Smooth muscle cell (in vitro differentiated cells): ENCODE measurements at regions not wholly inside any gene's neighbourhood (a gene's known extent, or its start where the extent isn't known, plus 50 kb on each side); places are given as distances from the start of the nearest gene placed in this dataset.

Experiments used
- DNase-seq: peaks from one replicate; lab custom pipeline; 2025; ENCODE audit not compliant: unreplicated experiment; lab: John Stamatoyannopoulos, UW
- H2AFZ ChIP-seq: fragments of 200-600 bp; sonication (generic); 2 replicates; pipeline ENCODE4 v1.6.0; 2016; ENCODE audit warnings: antibody characterized with exemption, low read depth, mild to moderate bottlenecking
- H3F3A ChIP-seq: fragments of 200-600 bp; sonication (generic); 2 replicates; pipeline ENCODE4 v1.6.0; 2017; ENCODE audit warnings: antibody characterized with exemption, low read depth
- H3K27ac ChIP-seq: fragments of 200-600 bp; sonication (generic); 2 replicates; pipeline ENCODE4 v1.5.1; 2016; ENCODE audit warnings: low read depth, mild to moderate bottlenecking
- H3K27me3 ChIP-seq: fragments of 200-600 bp; sonication (generic); 2 replicates; pipeline ENCODE4 v1.6.1; 2016; ENCODE audit warnings: low read depth, mild to moderate bottlenecking
- H3K36me3 ChIP-seq: fragments of 200-600 bp; sonication (generic); 2 replicates; pipeline ENCODE4 v1.5.1; 2016; ENCODE audit warnings: low read depth
- H3K4me1 ChIP-seq: fragments of 200-600 bp; sonication (generic); 2 replicates; pipeline ENCODE4 v1.5.1; 2016; ENCODE audit warnings: low read depth
- H3K4me2 ChIP-seq: fragments of 200-600 bp; sonication (generic); 2 replicates; pipeline ENCODE4 v1.6.0; 2016; ENCODE audit warnings: mild to moderate bottlenecking
- H3K4me3 ChIP-seq: fragments of 200-600 bp; sonication (generic); 2 replicates; pipeline ENCODE4 v1.5.1; 2016; ENCODE audit warnings: mild to moderate bottlenecking
- H3K79me2 ChIP-seq: fragments of 200-600 bp; sonication (generic); 2 replicates; pipeline ENCODE4 v1.6.0; 2016; ENCODE audit warnings: low read depth, mild to moderate bottlenecking
- H3K9ac ChIP-seq: fragments of 200-600 bp; sonication (generic); 2 replicates; pipeline ENCODE4 v1.6.0; 2016; ENCODE audit warnings: low read depth
- H3K9me3 ChIP-seq: fragments of 200-600 bp; sonication (generic); replicated peaks from 2 replicates; pipeline ENCODE4 v1.5.1; 2016; ENCODE audit warnings: low read depth
- H4K20me1 ChIP-seq: fragments of 200-600 bp; sonication (generic); 2 replicates; pipeline ENCODE4 v1.6.0; 2016; ENCODE audit warnings: low read depth
- WGBS: methylation state at CpG from one replicate; pipeline ENCODE4 v1.1.7; 2016; ENCODE audit warnings: low lambda C conversion rate; 5-methylcytosine and 5-hydroxymethylcytosine counted together
- TF ChIP-seq, protein P1 (sequence below): fragments of 200-600 bp; sonication (generic); IDR thresholded peaks from 2 replicates; pipeline ENCODE4 v1.5.1; 2017; ENCODE audit warnings: borderline replicate concordance, mild to moderate bottlenecking, antibody characterized with exemption; ENCODE audit not compliant: insufficient read depth, poor library complexity, severe bottlenecking

DNA sequence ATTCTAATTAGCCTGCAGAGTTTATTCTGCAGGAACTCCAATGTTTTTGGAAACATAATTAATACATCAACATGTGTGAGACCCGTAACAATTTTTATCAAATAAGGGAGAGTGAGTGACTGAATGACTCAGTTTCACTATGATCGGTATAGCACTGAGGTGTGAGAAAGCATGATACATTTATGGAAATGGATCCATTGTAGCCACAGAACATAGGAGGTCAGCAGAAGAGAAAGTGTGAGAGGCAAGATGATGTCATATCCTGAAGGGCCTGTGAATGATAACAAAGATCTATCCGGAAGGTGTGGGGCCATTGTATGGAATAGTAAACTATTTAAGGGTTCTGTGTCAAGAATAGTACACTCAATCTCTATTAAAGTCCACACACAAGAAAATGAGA lies 1406.1 kb upstream of the TENM4 start:
- 72% methylated on average over 3 of the region's 3 CpGs for WGBS
- H3F3A ChIP-seq, result no peaks in the 10 kb centered on the region
- H3K4me1 ChIP-seq, result peaks cover 3% of the 10 kb centered on the region
- H4K20me1 ChIP-seq, result no peaks in the 10 kb centered on the region
- DNase-seq, result no peak
- no peak overlapping the region for H3K9ac ChIP-seq
- H3K4me3 ChIP-seq, result no peak overlapping the region
- H3K27ac ChIP-seq, result no peak overlapping the region
- H3K36me3 ChIP-seq, result no peaks in the 10 kb centered on the region
- TF ChIP-seq, protein P1, sequence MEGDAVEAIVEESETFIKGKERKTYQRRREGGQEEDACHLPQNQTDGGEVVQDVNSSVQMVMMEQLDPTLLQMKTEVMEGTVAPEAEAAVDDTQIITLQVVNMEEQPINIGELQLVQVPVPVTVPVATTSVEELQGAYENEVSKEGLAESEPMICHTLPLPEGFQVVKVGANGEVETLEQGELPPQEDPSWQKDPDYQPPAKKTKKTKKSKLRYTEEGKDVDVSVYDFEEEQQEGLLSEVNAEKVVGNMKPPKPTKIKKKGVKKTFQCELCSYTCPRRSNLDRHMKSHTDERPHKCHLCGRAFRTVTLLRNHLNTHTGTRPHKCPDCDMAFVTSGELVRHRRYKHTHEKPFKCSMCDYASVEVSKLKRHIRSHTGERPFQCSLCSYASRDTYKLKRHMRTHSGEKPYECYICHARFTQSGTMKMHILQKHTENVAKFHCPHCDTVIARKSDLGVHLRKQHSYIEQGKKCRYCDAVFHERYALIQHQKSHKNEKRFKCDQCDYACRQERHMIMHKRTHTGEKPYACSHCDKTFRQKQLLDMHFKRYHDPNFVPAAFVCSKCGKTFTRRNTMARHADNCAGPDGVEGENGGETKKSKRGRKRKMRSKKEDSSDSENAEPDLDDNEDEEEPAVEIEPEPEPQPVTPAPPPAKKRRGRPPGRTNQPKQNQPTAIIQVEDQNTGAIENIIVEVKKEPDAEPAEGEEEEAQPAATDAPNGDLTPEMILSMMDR, result no peak
- H3K4me2 ChIP-seq, result no peak overlapping the region
- H3K9me3 ChIP-seq, result no peaks in the 10 kb centered on the region
- no peaks in the 10 kb centered on the region for H3K27me3 ChIP-seq
- no peaks in the 10 kb centered on the region for H3K79me2 ChIP-seq
- H2AFZ ChIP-seq, result no peak overlapping the region

DNA sequence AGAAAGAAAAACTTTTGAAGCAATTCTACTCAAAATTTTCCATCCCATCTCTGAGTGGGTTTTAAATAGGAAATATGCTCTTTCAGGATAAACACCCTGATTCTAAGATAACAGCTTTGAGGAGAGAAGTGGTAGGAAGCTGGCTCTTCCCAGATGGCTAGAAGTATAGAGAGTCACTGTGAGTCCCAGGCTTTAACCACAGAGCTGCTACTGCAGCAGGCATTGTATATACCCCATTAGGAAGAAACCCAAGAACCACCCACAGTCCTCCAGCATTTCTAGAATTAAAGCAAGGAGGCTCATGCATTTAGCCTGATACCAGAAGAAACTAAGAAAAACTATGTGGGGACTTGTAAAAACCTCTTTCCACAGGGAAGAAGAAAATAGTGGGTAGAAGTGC lies 1405.6 kb upstream of the TENM4 start:
- Histone ChIP-seq H3K4me1 (peaks cover 3% of the 10 kb centered on the region), H3F3A (no peaks in the 10 kb centered on the region), H3K79me2 (no peaks in the 10 kb centered on the region), H3K4me3 (no peak overlapping the region), H2AFZ (no peak overlapping the region), H3K9ac (no peak overlapping the region), H4K20me1 (no peaks in the 10 kb centered on the region), H3K9me3 (no peaks in the 10 kb centered on the region), H3K4me2 (no peak overlapping the region), H3K27me3 (no peaks in the 10 kb centered on the region), H3K27ac (no peak overlapping the region), H3K36me3 (no peaks in the 10 kb centered on the region)
- TF ChIP-seq, protein P1, result no peak
- no peak for DNase-seq

DNA sequence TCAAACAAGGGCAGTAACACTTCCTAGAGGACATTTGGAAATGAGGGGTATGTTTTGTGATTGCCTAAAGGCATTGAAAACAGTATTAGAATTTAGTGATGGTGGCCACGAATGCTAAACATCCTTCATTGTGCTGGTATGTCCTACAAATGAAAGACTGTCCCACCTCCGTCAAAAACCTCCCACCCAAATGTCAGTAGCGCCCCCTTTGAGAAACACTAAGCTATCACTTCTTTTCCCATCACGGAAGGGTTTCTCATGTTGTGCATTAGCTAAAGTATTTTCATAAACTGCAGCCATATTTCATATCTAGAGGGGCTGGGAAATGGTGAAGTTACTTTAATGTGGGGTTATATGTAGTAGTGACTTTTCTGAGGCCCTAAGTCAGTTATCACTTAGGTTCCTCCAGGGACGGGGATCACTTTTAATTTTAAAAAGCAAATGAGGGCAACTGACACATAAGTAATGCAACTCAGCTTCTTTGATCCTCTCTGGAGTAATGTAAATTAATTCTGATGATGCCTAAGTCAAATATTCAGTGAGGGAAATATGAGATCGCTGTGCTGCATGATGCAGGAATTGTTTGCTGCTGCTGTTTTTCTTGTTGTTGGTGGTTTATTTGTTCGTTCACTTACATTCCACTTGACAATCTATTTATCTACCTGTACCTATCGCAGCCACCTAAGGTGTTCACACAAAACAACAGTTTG lies 1403.4 kb upstream of the TENM4 start:
- H3K9me3 ChIP-seq, result no peaks in the 10 kb centered on the region
- no peak for DNase-seq
- H3K27me3 ChIP-seq, result no peaks in the 10 kb centered on the region
- H3K36me3 ChIP-seq, result no peaks in the 10 kb centered on the region
- H3K4me1 ChIP-seq, result peaks cover 3% of the 10 kb centered on the region
- no peaks in the 10 kb centered on the region for H4K20me1 ChIP-seq
- H3K4me2 ChIP-seq, result no peak overlapping the region
- TF ChIP-seq, protein P1, result no peak
- H3F3A ChIP-seq, result no peaks in the 10 kb centered on the region
- H3K4me3 ChIP-seq, result no peak overlapping the region
- no peak overlapping the region for H3K9ac ChIP-seq
- no peak overlapping the region for H3K27ac ChIP-seq
- WGBS, result 89% methylated on average over 8 of the region's 8 CpGs
- H2AFZ ChIP-seq, result no peak overlapping the region
- no peaks in the 10 kb centered on the region for H3K79me2 ChIP-seq
